NCI-H774 (cell line): ENCODE measurements at regions not wholly inside any gene's neighbourhood (a gene's known extent, or its start where the extent isn't known, plus 50 kb on each side); places are given as distances from the start of the nearest gene placed in this dataset.

Experiments used
- DNase-seq: peaks from one replicate; lab custom pipeline; 2025; lab: John Stamatoyannopoulos, UW

GRCh38 chr17:68740555-68741447, 139.6 kb upstream of the FAM20A start:
- no peak for DNase-seq

- DNase-seq, result no peak
Observed at GRCh38 chr17:68737761-68738443, 136.7 kb upstream of the FAM20A start.

- DNase-seq, result no peak
Observed at GRCh38 chr17:68734931-68735330, 133.8 kb upstream of the FAM20A start.

GRCh38 chr17:68734187-68734900, 133.2 kb upstream of the FAM20A start:
- no peak for DNase-seq

- no peak for DNase-seq
Observed at GRCh38 chr17:68733241-68734176, 132.3 kb upstream of the FAM20A start.

GRCh38 chr17:68732301-68732749, 131.2 kb upstream of the FAM20A start:
- DNase-seq, result no peak

- no peak for DNase-seq
Observed at GRCh38 chr17:68731465-68731864, 130.3 kb upstream of the FAM20A start.

- no peak for DNase-seq
Observed at GRCh38 chr17:68719431-68719830, 118.3 kb upstream of the FAM20A start.

GRCh38 chr17:68718926-68719325, 117.8 kb upstream of the FAM20A start:
- DNase-seq, result no peak

GRCh38 chr17:68718465-68718864, 117.3 kb upstream of the FAM20A start:
- DNase-seq, result no peak

- no peak for DNase-seq
Observed at GRCh38 chr17:68714676-68715075, 113.5 kb upstream of the FAM20A start.

GRCh38 chr17:68711858-68712257, 110.7 kb upstream of the FAM20A start:
- no peak for DNase-seq

GRCh38 chr17:68710976-68711375, 109.8 kb upstream of the FAM20A start:
- no peak for DNase-seq

- no peak for DNase-seq
Observed at GRCh38 chr17:68710035-68710780, 109.0 kb upstream of the FAM20A start.

GRCh38 chr17:68709461-68709860, 108.3 kb upstream of the FAM20A start:
- DNase-seq, result no peak

- DNase-seq, result no peak
Observed at GRCh38 chr17:68707031-68707430, 105.9 kb upstream of the FAM20A start.

- no peak for DNase-seq
Observed at GRCh38 chr17:68706356-68706920, 105.3 kb upstream of the FAM20A start.

- no peak for DNase-seq
Observed at GRCh38 chr17:68705714-68706076, 104.5 kb upstream of the FAM20A start.

GRCh38 chr17:68704871-68705713, 103.9 kb upstream of the FAM20A start:
- DNase-seq, result no peak

GRCh38 chr17:68701046-68701445, 99.9 kb upstream of the FAM20A start:
- no peak for DNase-seq
